ENCODE measurements at regions not wholly inside any gene's neighbourhood (a gene's known extent, or its start where the extent isn't known, plus 50 kb on each side); places are given as distances from the start of the nearest gene placed in this dataset.

DNA sequence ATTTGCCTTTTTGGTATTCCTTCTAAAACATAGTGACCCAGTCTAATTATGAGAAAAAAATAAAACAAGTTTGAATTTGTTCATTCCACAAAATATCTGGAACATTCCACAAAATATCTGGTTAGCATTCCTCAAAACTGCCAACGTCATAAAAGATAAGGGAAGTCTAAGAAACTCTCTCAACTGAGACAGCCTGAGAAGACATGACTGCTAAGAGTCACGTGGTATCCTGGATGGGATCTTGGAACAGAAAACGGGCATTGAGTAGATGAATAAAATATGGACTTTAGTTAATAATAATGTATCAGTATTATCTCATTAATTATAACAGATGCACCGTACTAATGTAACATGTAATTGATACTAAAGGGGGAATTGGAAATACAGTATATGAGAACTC lies 280.9 kb downstream of the ARAP2 start:
- no TSS peak for BruUV-seq (replicated peaks)
- Mint-ChIP-seq H3K36me3 (ENCODE audit: insufficient read depth, unreplicated experiment) (no peaks in the 10 kb centered on the region), H3K4me3 (ENCODE audit: low read depth, unreplicated experiment) (no peak overlapping the region), H3K27ac (ENCODE audit: unreplicated experiment) (no peak overlapping the region), H3K9me3 (ENCODE audit: low read depth, unreplicated experiment) (no peaks in the 10 kb centered on the region), H3K27me3 (ENCODE audit: unreplicated experiment) (no peaks in the 10 kb centered on the region), H3K4me1 (ENCODE audit: low read depth, unreplicated experiment) (peaks cover 8% of the 10 kb centered on the region)
- intact Hi-C loops (cut with micrococcal nuclease; ENCODE audit: unreplicated experiment): no loop called here
- TF ChIP-seq, protein P1, sequence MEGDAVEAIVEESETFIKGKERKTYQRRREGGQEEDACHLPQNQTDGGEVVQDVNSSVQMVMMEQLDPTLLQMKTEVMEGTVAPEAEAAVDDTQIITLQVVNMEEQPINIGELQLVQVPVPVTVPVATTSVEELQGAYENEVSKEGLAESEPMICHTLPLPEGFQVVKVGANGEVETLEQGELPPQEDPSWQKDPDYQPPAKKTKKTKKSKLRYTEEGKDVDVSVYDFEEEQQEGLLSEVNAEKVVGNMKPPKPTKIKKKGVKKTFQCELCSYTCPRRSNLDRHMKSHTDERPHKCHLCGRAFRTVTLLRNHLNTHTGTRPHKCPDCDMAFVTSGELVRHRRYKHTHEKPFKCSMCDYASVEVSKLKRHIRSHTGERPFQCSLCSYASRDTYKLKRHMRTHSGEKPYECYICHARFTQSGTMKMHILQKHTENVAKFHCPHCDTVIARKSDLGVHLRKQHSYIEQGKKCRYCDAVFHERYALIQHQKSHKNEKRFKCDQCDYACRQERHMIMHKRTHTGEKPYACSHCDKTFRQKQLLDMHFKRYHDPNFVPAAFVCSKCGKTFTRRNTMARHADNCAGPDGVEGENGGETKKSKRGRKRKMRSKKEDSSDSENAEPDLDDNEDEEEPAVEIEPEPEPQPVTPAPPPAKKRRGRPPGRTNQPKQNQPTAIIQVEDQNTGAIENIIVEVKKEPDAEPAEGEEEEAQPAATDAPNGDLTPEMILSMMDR (IDR thresholded peaks at IDR 0.05; ENCODE audit: unreplicated experiment): no peak
- no peak for DNase-seq
- CTCF ChIA-PET: no interaction called here

DNA sequence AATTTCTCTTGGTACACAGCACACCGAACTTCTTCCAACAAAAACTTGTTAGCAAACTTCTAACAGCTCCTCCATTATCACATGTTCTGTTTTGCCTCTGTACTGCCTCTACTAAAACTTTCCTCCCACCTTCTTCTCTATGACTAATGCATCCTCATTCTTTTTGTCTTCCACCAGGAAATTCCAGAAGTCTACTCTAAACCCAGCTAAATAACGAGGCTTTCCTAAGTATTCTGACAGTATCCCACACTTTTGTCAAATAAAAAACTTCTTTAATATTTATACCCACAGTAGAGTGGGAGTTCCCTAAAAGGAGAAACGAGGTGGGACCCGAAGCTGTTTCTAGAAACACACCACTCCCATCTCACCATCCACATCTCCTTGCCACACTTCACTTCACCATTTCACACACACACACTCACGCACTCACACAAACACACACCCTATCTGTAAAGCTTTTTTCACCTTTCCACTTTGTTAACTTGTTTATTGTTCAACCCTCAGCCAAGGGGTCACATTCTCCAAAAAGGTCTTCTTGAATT lies 280.3 kb downstream of the ARAP2 start:
- TF ChIP-seq, protein P1 (IDR thresholded peaks at IDR 0.05; ENCODE audit: unreplicated experiment): no peak
- Mint-ChIP-seq H3K27ac (ENCODE audit: unreplicated experiment) (no peak overlapping the region), H3K36me3 (ENCODE audit: insufficient read depth, unreplicated experiment) (no peaks in the 10 kb centered on the region), H3K9me3 (ENCODE audit: low read depth, unreplicated experiment) (no peaks in the 10 kb centered on the region), H3K4me1 (ENCODE audit: low read depth, unreplicated experiment) (peaks cover 8% of the 10 kb centered on the region), H3K4me3 (ENCODE audit: low read depth, unreplicated experiment) (no peak overlapping the region), H3K27me3 (ENCODE audit: unreplicated experiment) (no peaks in the 10 kb centered on the region)
- BruUV-seq (replicated peaks): no TSS peak
- DNase-seq: no peak
- intact Hi-C loops (cut with micrococcal nuclease; ENCODE audit: unreplicated experiment): no loop called here
- CTCF ChIA-PET: no interaction called here

DNA sequence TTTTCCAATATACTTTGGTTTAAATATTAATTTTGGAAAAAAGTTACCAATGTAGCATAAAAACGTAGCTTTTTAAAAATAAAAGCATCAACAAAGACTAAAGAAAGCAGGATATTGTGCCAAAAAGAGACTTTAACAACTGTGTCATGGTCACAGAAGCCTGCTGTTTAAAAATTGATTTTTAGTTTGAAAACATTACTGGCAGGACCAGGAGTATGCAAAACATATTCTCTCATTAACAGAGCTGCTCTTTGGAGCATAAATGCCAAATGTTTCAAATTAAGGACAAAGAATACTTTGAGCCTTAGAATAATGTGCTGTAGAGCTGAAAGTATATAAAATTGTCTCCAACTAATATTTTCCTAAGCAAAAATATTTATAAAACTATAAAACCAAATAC lies 279.0 kb downstream of the ARAP2 start:
- Mint-ChIP-seq H3K4me1 (ENCODE audit: low read depth, unreplicated experiment) (peaks cover 8% of the 10 kb centered on the region), H3K36me3 (ENCODE audit: insufficient read depth, unreplicated experiment) (no peaks in the 10 kb centered on the region)
- TF ChIP-seq, protein P1 (IDR thresholded peaks at IDR 0.05; ENCODE audit: unreplicated experiment): no peak

DNA sequence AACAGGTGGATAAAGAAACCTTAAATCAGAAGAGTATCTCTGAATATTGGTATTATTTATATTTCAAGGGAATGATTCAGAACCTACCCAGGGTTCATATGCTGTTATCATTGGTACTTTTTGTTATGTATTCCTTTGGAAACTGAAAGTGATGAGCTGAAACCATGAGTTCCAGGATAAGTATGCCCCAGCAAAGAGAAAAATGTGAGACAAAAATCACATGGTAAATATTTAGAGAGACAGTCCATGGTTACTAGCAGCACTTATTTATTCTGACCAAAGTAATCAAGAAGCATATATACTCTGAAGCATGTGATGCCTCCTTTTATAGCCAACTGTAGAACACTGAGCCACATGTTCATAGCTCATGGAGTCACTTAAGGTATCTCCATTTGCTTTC lies 277.7 kb downstream of the ARAP2 start:
- no peak for DNase-seq
- intact Hi-C loops (cut with micrococcal nuclease; ENCODE audit: unreplicated experiment): no loop called here
- H3K27me3 Mint-ChIP-seq (ENCODE audit: unreplicated experiment): no peaks in the 10 kb centered on the region
- no TSS peak for BruUV-seq (replicated peaks)
- no peaks in the 10 kb centered on the region for H3K36me3 Mint-ChIP-seq (ENCODE audit: insufficient read depth, unreplicated experiment)
- no peak overlapping the region for H3K27ac Mint-ChIP-seq (ENCODE audit: unreplicated experiment)
- CTCF ChIA-PET: no interaction called here
- TF ChIP-seq, protein P1 (IDR thresholded peaks at IDR 0.05; ENCODE audit: unreplicated experiment): no peak
- H3K4me1 Mint-ChIP-seq (ENCODE audit: low read depth, unreplicated experiment): peaks cover 8% of the 10 kb centered on the region
- H3K4me3 Mint-ChIP-seq (ENCODE audit: low read depth, unreplicated experiment): no peak overlapping the region
- H3K9me3 Mint-ChIP-seq (ENCODE audit: low read depth, unreplicated experiment): no peaks in the 10 kb centered on the region

More for the DNA sequence above, 279.0 kb downstream of the ARAP2 start:
- no peaks in the 10 kb centered on the region for H3K9me3 Mint-ChIP-seq (ENCODE audit: low read depth, unreplicated experiment)
- H3K4me3 Mint-ChIP-seq (ENCODE audit: low read depth, unreplicated experiment): no peak overlapping the region
- no peak for DNase-seq
- BruUV-seq (replicated peaks): no TSS peak
- intact Hi-C loops (cut with micrococcal nuclease; ENCODE audit: unreplicated experiment): no loop called here
- CTCF ChIA-PET: no interaction called here
- H3K27ac Mint-ChIP-seq (ENCODE audit: unreplicated experiment): no peak overlapping the region
- no peaks in the 10 kb centered on the region for H3K27me3 Mint-ChIP-seq (ENCODE audit: unreplicated experiment)

Measured in Calu3 (cell line).